ENCODE measurements at regions not wholly inside any gene's neighbourhood (a gene's known extent, or its start where the extent isn't known, plus 50 kb on each side); places are given as distances from the start of the nearest gene placed in this dataset.

GRCh38 chr10:43773736-43774135 lies 125.1 kb upstream of the ZNF32 start:
- CTCF ChIA-PET = interaction anchor here (0.8 kb wide), 1 partner anchor 85 kb away, joined by 3 read pairs; no protein-coding TSS in a partner anchor
- no peaks in the 10 kb centered on the region for H4K20me1 ChIP-seq (ENCODE audit: insufficient read depth)
- no peak overlapping the region for H3K9ac ChIP-seq
- H3K36me3 ChIP-seq (replicated peaks in 1 of 2; ENCODE audit: control insufficient read depth in 1 of 2, insufficient read depth in 2 of 2, low read length in 1 of 2) = no peaks in the 10 kb centered on the region
- no peak overlapping the region for H3K4me2 ChIP-seq
- H3K9me2 ChIP-seq = peaks cover 3% of the 10 kb centered on the region; the same call in 1 of the 2 replicates
- H3K27me3 ChIP-seq (ENCODE audit: insufficient read depth) = no peaks in the 10 kb centered on the region
- H3F3A ChIP-seq (replicated peaks; ENCODE audit: insufficient read depth) = no peaks in the 10 kb centered on the region
- no peaks in the 10 kb centered on the region for H3K4me1 ChIP-seq (ENCODE audit: control insufficient read depth in 1 of 2, insufficient read depth in 2 of 2, low read depth in 1 of 2, low read length in 1 of 2)
- 0 out of 2 replicates have a peak overlapping the region, but pooled peaks have one; percentile 14 for H2AFZ ChIP-seq (ENCODE audit: low read depth)
- peaks cover 16% of the 10 kb centered on the region; the same call in 1 of the 2 replicates for H3K9me3 ChIP-seq
- no peak overlapping the region for H3K27ac ChIP-seq (ENCODE audit: low read depth in 2 of 2, low read length in 1 of 2)
- 21% methylated on average over 1 of the region's 1 CpG for WGBS (ENCODE audit: low lambda C conversion rate)
- POLR2A ChIA-PET = no interaction called here
- no peaks in the 10 kb centered on the region for H3K79me2 ChIP-seq (ENCODE audit: insufficient read depth)
- DNase-seq = no peak
- H3K4me3 ChIP-seq (ENCODE audit: low read depth in 2 of 2, low read length in 1 of 2) = no peak overlapping the region
- no peak for TF ChIP-seq EZH2phosphoT487 (IDR thresholded peaks at IDR 0.05; ENCODE audit: borderline replicate concordance, low read depth)
- no peak for TF ChIP-seq FOXM1 (IDR thresholded peaks at IDR 0.05; ENCODE audit: low read depth)
- no peak for TF ChIP-seq FOXJ3 (CRISPR knock-in tag; IDR thresholded peaks at IDR 0.05)
- TF ChIP-seq NRF1 (IDR thresholded peaks at IDR 0.05; ENCODE audit: low read depth, low read length) = no peak
- TF ChIP-seq GATA2 (CRISPR knock-in tag; IDR thresholded peaks at IDR 0.05) = no peak
- TF ChIP-seq MEF2A (IDR thresholded peaks at IDR 0.05; ENCODE audit: borderline replicate concordance, low read depth) = no peak
- TF ChIP-seq USF2 (IDR thresholded peaks at IDR 0.05; ENCODE audit: borderline replicate concordance, low read depth, low read length) = no peak
- TF ChIP-seq SIN3A (IDR thresholded peaks at IDR 0.05; ENCODE audit: borderline replicate concordance, low read depth, low read length) = no peak
- no peak for TF ChIP-seq POLR2AphosphoS5 (IDR thresholded peaks at IDR 0.05; ENCODE audit: low read depth, low read length)
- TF ChIP-seq RFX5 (IDR thresholded peaks at IDR 0.05; ENCODE audit: low read length) = no peak
- no peak for TF ChIP-seq FOSL2 (IDR thresholded peaks at IDR 0.05; ENCODE audit: borderline replicate concordance, low read depth)
- TF ChIP-seq SMC3 (IDR thresholded peaks at IDR 0.05; ENCODE audit: low read depth, low read length) = no peak

- H3K4me2 ChIP-seq = no peak overlapping the region
These were observed 123.5 kb upstream of the ZNF32 start for GRCh38 chr10:43772171-43772570.

More at GRCh38 chr10:43772171-43772570, 123.5 kb upstream of the ZNF32 start:
- no peaks in the 10 kb centered on the region for H3K36me3 ChIP-seq (replicated peaks in 1 of 2; ENCODE audit: control insufficient read depth in 1 of 2, insufficient read depth in 2 of 2, low read length in 1 of 2)
- ChIA-PET POLR2A (no interaction called here), CTCF (interaction anchor here (0.6 kb wide), 1 partner anchor 15 kb away, joined by 3 read pairs; no protein-coding TSS in a partner anchor)
- no peak overlapping the region for H3K4me3 ChIP-seq (ENCODE audit: low read depth in 2 of 2, low read length in 1 of 2)
- H3K27ac ChIP-seq (ENCODE audit: low read depth in 2 of 2, low read length in 1 of 2) = no peak overlapping the region
- H3K9me3 ChIP-seq = peaks cover 19% of the 10 kb centered on the region; the same call in 1 of the 2 replicates
- TF ChIP-seq GABPA (IDR thresholded peaks at IDR 0.05; ENCODE audit: low read depth) (no peak), JUND (IDR thresholded peaks at IDR 0.05) (no peak), CHD2 (IDR thresholded peaks at IDR 0.05; ENCODE audit: low read length, partially characterized antibody) (no peak), FOXJ3 (CRISPR knock-in tag; IDR thresholded peaks at IDR 0.05) (no peak), NFIC (IDR thresholded peaks at IDR 0.05; ENCODE audit: borderline replicate concordance) (no peak), GATA2 (CRISPR knock-in tag; IDR thresholded peaks at IDR 0.05) (no peak), TAF1 (IDR thresholded peaks at IDR 0.05; ENCODE audit: borderline replicate concordance, low read depth, low read length) (no peak), ZBTB33 (IDR thresholded peaks at IDR 0.05; ENCODE audit: borderline replicate concordance, low read depth) (no peak), POLR2AphosphoS5 (IDR thresholded peaks at IDR 0.05; ENCODE audit: low read depth, low read length) (no peak), RAD21 (IDR thresholded peaks at IDR 0.05; ENCODE audit: low read length) (no peak), USF2 (IDR thresholded peaks at IDR 0.05; ENCODE audit: borderline replicate concordance, low read depth, low read length) (no peak)
- no peaks in the 10 kb centered on the region for H3F3A ChIP-seq (replicated peaks; ENCODE audit: insufficient read depth)
- 2% methylated on average over 2 of the region's 2 CpGs for WGBS (ENCODE audit: low lambda C conversion rate)
- no peaks in the 10 kb centered on the region for H4K20me1 ChIP-seq (ENCODE audit: insufficient read depth)
- no peak overlapping the region for H3K9ac ChIP-seq
- no peak for DNase-seq
- H3K79me2 ChIP-seq (ENCODE audit: insufficient read depth) = no peaks in the 10 kb centered on the region
- no peak overlapping the region for H2AFZ ChIP-seq (ENCODE audit: low read depth)
- H3K27me3 ChIP-seq (ENCODE audit: insufficient read depth) = no peaks in the 10 kb centered on the region
- H3K9me2 ChIP-seq = peaks cover 3% of the 10 kb centered on the region; the same call in 1 of the 2 replicates
- no peaks in the 10 kb centered on the region for H3K4me1 ChIP-seq (ENCODE audit: control insufficient read depth in 1 of 2, insufficient read depth in 2 of 2, low read depth in 1 of 2, low read length in 1 of 2)
